ENCODE measurements at regions not wholly inside any gene's neighbourhood (a gene's known extent, or its start where the extent isn't known, plus 50 kb on each side); places are given as distances from the start of the nearest gene placed in this dataset.

DNA sequence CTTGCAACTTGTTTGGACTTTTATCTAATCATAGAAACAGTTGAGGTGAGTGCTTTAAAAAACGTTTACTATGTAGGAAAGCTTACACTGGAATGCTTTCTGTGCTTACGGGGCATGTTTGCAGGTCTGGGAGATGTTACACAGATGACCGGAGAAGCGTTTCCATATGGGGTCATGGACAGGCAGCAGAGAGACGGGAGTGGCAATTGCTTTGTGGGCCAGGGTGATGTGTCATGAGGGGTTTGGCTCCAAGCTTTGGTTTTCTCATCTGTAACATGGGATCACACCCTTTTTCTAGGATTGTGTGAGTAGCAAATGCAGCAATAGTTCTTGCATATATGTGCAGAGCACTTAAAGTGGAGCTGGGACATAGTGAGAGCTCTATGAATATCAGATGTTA, 174.8 kb upstream of the MKI67 start:
- Histone ChIP-seq H3K9me3 (ENCODE audit: control insufficient read depth in 4 of 4, insufficient read depth in 3 of 4, low read length in 3 of 4) (peaks cover 0 to 16% (median 0%) of the 10 kb centered on the region in 4 donors), H3K4me1 (ENCODE audit: control insufficient read depth in 5 of 5, insufficient read depth in 5 of 5, low read length in 5 of 5) (peaks cover 0 to 7% (median 0%) of the 10 kb centered on the region in 5 donors), H3K27ac (ENCODE audit: low read depth in 1 of 2, low read length in 1 of 2) (no peak overlapping the region), H3K4me3 (no peak overlapping the region), H3K9ac (ENCODE audit: insufficient read depth in 1 of 2, low read length in 2 of 2) (no peak overlapping the region), H3K36me3 (ENCODE audit: control insufficient read depth in 4 of 4, insufficient read depth in 4 of 4, low read length in 4 of 4) (no peaks in the 10 kb centered on the region), H3K27me3 (ENCODE audit: control insufficient read depth in 3 of 3, insufficient read depth in 3 of 3, low read length in 2 of 3) (peaks cover 0 to 3% (median 0%) of the 10 kb centered on the region in 3 donors)
- 75 to 82% methylated on average over 5 of the region's 5 CpGs for WGBS, 2 donors
- ATAC-seq (ENCODE audit: insufficient read depth, low FRiP score) (no peak), DNase-seq (no peak)
- TF ChIP-seq, protein P1, sequence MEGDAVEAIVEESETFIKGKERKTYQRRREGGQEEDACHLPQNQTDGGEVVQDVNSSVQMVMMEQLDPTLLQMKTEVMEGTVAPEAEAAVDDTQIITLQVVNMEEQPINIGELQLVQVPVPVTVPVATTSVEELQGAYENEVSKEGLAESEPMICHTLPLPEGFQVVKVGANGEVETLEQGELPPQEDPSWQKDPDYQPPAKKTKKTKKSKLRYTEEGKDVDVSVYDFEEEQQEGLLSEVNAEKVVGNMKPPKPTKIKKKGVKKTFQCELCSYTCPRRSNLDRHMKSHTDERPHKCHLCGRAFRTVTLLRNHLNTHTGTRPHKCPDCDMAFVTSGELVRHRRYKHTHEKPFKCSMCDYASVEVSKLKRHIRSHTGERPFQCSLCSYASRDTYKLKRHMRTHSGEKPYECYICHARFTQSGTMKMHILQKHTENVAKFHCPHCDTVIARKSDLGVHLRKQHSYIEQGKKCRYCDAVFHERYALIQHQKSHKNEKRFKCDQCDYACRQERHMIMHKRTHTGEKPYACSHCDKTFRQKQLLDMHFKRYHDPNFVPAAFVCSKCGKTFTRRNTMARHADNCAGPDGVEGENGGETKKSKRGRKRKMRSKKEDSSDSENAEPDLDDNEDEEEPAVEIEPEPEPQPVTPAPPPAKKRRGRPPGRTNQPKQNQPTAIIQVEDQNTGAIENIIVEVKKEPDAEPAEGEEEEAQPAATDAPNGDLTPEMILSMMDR (IDR thresholded peaks at IDR 0.05; ENCODE audit: control extremely low read depth, extremely low read depth) = no peak

DNA sequence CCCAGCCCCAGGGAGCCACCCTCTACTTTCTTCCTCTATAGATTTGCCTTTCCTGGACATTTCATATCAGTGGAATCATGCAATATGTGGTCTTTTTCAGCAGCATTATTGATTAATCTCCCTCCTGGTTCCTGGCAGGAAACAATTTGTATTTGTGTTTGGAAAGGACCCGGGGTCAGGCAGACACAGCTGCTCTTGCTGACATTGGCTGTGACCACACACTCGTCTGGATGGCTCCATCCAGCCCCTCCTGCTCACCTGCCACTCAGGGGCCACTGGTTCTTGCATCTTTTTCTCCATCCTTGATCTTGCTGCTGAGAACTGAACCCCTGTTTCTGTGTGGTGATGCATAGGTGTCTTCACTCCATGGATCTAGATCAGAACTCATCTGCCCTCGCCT, 176.6 kb upstream of the MKI67 start:
- H3K27me3 ChIP-seq (ENCODE audit: control insufficient read depth in 3 of 3, insufficient read depth in 3 of 3, low read length in 2 of 3) = peaks cover 0 to 3% (median 0%) of the 10 kb centered on the region in 3 donors
- TF ChIP-seq, protein P1 (IDR thresholded peaks at IDR 0.05; ENCODE audit: control extremely low read depth, extremely low read depth) = no peak
- H3K9me3 ChIP-seq (ENCODE audit: control insufficient read depth in 4 of 4, insufficient read depth in 3 of 4, low read length in 3 of 4) = peaks cover 0 to 16% (median 0%) of the 10 kb centered on the region in 4 donors
- H3K9ac ChIP-seq (ENCODE audit: insufficient read depth in 1 of 2, low read length in 2 of 2) = no peak overlapping the region
- ATAC-seq (ENCODE audit: insufficient read depth, low FRiP score) (no peak), DNase-seq (no peak)
- no peak overlapping the region for H3K4me3 ChIP-seq
- 66 to 67% methylated on average over 3 of the region's 3 CpGs for WGBS, 2 donors
- no peak overlapping the region for H3K27ac ChIP-seq (ENCODE audit: low read depth in 1 of 2, low read length in 1 of 2)
- H3K36me3 ChIP-seq (ENCODE audit: control insufficient read depth in 4 of 4, insufficient read depth in 4 of 4, low read length in 4 of 4) = no peaks in the 10 kb centered on the region
- H3K4me1 ChIP-seq (ENCODE audit: control insufficient read depth in 5 of 5, insufficient read depth in 5 of 5, low read length in 5 of 5) = peaks cover 0 to 4% (median 0%) of the 10 kb centered on the region in 5 donors

DNA sequence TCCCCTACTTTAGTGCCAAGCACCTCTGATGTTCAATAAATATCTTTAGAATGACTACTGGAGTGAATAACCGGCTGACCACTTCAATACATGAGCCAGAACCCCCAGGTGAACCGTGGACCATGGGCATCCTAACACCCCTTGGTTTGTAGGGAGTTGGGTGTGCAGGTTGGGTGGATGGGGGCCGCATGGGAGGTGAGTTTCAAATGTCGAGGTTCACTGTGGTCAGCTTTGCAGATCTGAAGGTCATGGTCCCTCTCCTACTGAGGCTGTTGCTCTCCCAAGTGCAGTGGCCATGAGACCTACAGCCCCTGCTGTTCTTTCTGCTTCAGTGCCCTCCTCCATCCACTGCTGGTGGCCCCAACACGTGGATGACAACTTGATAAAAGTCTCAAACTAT, 178.0 kb upstream of the MKI67 start:
- TF ChIP-seq, protein P1 (IDR thresholded peaks at IDR 0.05; ENCODE audit: control extremely low read depth, extremely low read depth) = no peak
- Histone ChIP-seq H3K4me1 (ENCODE audit: control insufficient read depth in 5 of 5, insufficient read depth in 5 of 5, low read length in 5 of 5) (no peaks in the 10 kb centered on the region), H3K9ac (ENCODE audit: insufficient read depth in 1 of 2, low read length in 2 of 2) (no peak overlapping the region), H3K27ac (ENCODE audit: low read depth in 1 of 2, low read length in 1 of 2) (no peak overlapping the region), H3K9me3 (ENCODE audit: control insufficient read depth in 4 of 4, insufficient read depth in 3 of 4, low read length in 3 of 4) (peaks cover 0 to 16% (median 0%) of the 10 kb centered on the region in 4 donors), H3K27me3 (ENCODE audit: control insufficient read depth in 3 of 3, insufficient read depth in 3 of 3, low read length in 2 of 3) (peaks cover 0 to 3% (median 0%) of the 10 kb centered on the region in 3 donors), H3K36me3 (ENCODE audit: control insufficient read depth in 4 of 4, insufficient read depth in 4 of 4, low read length in 4 of 4) (no peaks in the 10 kb centered on the region), H3K4me3 (no peak overlapping the region)
- no peak for ATAC-seq (ENCODE audit: insufficient read depth, low FRiP score)
- 69 to 82% methylated on average over 5 of the region's 5 CpGs for WGBS, 2 donors
- DNase-seq = no peak

Measured in lung (tissue), 11 donors.